ENCODE measurements at regions not wholly inside any gene's neighbourhood (a gene's known extent, or its start where the extent isn't known, plus 50 kb on each side); places are given as distances from the start of the nearest gene placed in this dataset.

- no peak for TF ChIP-seq ZNF264 (CRISPR knock-in tag; IDR thresholded peaks at IDR 0.05)
- TF ChIP-seq, protein P1, sequence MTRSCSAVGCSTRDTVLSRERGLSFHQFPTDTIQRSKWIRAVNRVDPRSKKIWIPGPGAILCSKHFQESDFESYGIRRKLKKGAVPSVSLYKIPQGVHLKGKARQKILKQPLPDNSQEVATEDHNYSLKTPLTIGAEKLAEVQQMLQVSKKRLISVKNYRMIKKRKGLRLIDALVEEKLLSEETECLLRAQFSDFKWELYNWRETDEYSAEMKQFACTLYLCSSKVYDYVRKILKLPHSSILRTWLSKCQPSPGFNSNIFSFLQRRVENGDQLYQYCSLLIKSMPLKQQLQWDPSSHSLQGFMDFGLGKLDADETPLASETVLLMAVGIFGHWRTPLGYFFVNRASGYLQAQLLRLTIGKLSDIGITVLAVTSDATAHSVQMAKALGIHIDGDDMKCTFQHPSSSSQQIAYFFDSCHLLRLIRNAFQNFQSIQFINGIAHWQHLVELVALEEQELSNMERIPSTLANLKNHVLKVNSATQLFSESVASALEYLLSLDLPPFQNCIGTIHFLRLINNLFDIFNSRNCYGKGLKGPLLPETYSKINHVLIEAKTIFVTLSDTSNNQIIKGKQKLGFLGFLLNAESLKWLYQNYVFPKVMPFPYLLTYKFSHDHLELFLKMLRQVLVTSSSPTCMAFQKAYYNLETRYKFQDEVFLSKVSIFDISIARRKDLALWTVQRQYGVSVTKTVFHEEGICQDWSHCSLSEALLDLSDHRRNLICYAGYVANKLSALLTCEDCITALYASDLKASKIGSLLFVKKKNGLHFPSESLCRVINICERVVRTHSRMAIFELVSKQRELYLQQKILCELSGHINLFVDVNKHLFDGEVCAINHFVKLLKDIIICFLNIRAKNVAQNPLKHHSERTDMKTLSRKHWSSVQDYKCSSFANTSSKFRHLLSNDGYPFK (CRISPR knock-in tag; IDR thresholded peaks at IDR 0.05; ENCODE audit: borderline replicate concordance) = no peak
- TF ChIP-seq ARNT (IDR thresholded peaks at IDR 0.05) = no peak
- TF ChIP-seq YEATS4 (CRISPR knock-in tag; IDR thresholded peaks at IDR 0.05; ENCODE audit: borderline replicate concordance) = no peak
- no peak for TF ChIP-seq CHD2 (IDR thresholded peaks at IDR 0.05; ENCODE audit: low read depth, low read length)
- no peak for TF ChIP-seq ZNF780A (CRISPR knock-in tag; IDR thresholded peaks at IDR 0.05)
- no peak for TF ChIP-seq ZNF841 (CRISPR knock-in tag; IDR thresholded peaks at IDR 0.05; ENCODE audit: borderline replicate concordance)
- TF ChIP-seq ZNF549 (CRISPR knock-in tag; IDR thresholded peaks at IDR 0.05) = no peak
Measured at GRCh38 chr4:184959309-184959708, 59.0 kb upstream of the HELT start.

Data from HepG2 (cell line).